HG02610 (cell line): ENCODE measurements at regions not wholly inside any gene's neighbourhood (a gene's known extent, or its start where the extent isn't known, plus 50 kb on each side); places are given as distances from the start of the nearest gene placed in this dataset.
"Not testable (repeated sequence)": the region's sequence is repeated elsewhere in the genome, so short reads cannot be mapped to it uniquely, and the experiment has no call there.

Source experiments
- ATAC-seq: cut with Tn5 transposase; IDR thresholded peaks from one replicate; pipeline ENCODE4 v1.9.1; 2021; ENCODE audit warnings: mild to moderate bottlenecking, moderate library complexity; ENCODE audit not compliant: unreplicated experiment

DNA sequence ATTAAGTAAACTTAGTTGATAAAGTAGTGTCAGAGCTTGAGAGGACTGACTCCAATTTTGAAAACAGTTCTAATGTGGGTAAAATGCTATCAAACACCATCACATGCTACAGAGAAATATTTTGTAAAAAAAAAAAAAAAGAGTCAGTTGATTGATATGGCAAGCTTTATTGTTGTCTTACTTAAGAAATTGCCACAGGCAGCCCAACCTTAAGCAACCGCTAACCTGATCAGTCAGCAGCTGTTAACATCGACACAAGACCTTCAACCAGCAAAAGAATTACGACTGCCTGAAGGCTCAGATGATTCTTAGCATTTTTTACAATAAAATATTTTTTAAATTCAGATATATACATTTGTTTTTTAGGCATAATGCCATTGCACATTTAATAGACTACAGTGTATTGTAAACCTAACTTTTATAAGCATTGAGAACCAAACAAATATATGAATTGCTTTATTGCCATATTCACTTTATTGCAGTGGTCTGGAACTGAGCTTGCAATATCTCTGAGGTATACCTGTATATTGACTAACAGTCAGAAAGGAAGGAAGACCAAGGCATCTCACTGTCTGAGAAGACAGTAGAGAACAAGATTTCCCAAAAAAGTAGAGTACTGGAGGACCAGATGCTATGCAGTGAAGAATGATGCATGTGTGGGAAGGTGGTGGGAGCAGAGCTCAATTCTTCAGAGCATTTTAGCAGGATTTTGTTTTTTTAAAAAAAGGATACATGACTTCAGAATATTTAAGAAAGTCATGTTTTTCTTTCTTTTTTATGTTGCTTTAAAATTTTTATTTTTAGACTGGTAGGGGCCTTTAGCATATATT lies 973.8 kb upstream of the GYPC start:
- no peak for ATAC-seq

DNA sequence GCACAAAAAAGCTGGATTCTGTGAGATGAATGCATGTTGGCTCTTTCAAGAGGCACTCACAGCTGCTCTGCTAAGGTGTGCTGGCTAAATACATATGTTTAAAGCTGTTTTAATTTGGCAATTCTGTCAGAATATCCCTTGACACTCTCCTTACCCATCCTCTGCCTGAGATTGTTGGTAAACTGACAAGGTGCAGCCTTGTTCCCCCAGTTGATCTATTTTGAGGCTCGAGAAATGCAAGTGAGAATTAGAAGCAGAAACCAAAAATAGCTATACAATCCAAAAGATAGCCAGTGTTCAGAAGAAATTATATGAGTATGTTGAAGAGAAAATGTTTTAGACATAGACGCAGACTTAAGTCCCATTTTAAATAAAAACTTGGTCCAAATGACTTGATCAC lies 971.7 kb upstream of the GYPC start:
- no peak for ATAC-seq

DNA sequence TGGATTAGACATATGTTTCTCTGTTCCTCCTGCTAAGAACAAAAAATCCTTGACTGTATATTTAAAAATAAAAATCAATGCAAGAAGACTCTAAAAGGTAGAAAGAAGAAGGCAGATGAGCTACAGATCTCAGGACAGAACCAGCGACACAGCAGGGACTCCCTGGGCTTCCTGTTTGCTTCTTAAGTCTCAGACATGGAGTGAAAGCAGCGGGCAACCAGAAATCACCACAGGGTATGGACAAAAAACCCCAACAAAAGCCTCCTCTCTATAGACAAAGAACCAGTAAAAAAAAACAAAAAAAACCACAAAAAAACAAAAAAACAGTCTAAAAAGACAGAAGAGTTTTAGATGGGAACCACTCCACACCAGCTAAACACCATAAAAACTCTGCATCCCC lies 971.0 kb upstream of the GYPC start:
- no peak for ATAC-seq

DNA sequence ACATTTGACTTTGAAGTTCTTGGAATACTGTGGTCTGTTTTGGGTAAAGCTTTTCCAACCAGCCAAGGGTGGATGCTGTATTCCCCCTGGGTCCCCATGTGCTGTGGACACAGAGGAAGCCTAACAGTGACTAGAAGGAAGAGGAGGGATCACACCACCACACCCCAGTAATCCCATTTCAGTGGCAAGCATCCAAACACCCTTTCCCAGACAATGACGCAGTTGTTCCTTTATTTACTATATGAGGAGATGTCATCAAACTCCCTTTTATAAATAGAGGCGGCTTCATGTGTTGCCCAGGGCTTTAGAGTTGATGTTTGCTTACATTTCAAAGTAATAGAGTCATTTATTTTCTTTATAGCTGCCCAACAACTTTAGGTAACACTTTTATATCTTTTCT lies 959.4 kb upstream of the GYPC start:
- no peak for ATAC-seq

DNA sequence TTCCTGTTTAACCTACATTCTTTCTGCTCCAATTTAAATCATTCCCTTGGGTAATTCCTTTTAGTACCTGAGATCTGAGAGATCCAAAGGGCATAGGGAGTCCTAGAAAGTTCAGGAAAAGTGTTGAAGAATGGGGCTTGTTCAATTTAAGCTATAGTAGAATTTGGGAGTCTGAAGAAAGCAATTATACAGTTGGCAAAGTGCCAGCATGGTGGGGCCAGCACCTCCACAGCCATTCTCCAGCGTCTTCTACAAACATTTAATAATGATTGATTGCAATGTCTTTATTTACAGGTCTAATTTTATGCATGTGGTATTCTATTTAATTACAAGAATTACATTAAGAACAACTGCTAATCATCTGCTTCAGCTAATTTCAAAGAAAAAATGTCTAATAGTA lies 957.7 kb upstream of the GYPC start:
- no peak for ATAC-seq

DNA sequence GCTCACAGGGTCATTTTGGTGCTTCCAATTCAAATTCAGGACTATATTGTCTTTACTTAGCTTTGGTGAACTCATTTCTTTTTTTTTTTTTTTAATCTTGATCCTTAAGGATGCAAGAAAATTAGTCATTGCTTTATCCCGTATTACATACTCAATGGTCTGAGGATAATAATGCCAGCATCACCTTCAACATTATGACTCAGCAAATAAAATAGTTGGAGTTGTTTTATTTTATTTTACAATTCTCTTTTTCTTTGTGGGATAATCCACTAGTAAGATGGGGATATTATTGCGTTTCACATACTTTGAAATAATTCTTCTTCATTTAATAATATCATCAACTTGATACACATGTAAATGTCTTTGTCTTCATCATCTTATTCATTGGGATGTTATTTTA lies 954.9 kb upstream of the GYPC start:
- ATAC-seq, result no peak

DNA sequence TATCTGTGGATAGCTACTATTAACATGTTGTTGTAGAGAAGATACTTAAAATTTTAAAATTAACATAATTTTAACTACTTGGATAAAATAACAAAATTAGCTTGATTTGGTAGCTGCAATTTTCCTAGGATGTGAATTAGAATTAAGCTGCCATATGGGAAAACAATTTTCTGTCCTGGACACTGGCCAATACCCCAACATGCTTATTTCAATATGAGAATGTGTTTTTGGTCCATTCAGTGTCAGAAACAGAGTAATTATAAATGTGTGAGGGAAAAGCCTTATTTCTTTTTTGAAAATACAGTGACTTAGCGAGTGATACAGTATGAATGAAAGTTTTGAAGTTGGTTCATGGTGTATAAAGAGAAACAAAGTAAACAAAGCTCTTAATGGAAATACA lies 948.3 kb upstream of the GYPC start:
- no peak for ATAC-seq

DNA sequence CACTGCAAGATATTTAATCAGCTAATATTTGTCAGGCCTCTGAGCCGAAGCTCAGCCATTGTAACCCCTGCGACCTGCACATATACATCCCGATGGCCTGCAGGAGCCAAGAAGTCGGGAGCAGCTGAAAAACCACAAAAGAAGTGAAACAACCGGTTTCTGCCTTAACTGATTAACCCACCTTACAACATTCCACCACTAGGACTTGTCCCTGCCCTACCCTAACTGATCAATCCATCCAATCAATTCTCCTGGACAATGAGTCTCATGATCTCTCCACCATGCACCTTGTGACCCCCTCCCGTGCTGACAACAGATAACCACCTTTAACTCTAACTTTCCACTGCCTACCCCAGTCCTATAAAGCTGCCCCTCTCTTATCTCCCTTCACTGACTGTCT lies 945.4 kb upstream of the GYPC start:
- no peak for ATAC-seq

DNA sequence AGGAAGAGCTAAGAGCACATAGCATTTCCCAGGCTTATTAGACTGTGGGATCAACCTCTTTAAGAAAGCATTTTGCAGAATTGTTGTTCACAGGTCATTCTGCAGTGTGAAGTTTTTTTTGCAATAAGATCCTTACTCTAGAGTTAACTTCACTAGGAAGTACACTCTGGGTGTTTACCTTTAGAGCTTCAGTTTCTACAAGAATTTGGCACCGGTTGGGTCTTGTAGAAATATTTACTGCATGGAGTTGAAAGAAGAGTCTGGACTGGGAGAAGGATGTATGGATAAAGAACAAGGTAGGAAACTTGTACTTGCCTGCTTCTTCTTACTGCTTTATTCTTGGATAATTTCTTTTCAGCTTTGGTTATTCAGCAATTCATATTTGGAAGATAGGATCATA lies 944.9 kb upstream of the GYPC start:
- no peak for ATAC-seq

DNA sequence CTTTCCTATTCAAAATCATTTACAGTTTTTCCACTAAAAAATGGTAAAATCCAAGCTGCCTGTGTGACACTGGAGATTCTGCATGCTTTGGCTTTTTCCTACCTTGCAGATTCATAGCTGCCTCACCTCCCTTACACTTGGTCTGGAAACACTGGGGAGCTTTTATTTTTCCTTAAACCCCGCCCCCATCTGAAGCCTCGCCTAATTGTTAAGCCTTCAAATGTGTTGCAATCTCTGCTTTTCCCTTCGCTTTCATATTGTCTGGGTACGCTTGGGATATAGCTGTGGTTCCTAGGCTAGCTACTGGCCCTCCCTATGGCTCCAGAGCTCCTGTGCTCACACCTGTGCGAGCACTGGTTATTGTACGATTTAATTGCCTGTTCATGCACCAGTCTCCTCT lies 942.4 kb upstream of the GYPC start:
- ATAC-seq, result no peak

DNA sequence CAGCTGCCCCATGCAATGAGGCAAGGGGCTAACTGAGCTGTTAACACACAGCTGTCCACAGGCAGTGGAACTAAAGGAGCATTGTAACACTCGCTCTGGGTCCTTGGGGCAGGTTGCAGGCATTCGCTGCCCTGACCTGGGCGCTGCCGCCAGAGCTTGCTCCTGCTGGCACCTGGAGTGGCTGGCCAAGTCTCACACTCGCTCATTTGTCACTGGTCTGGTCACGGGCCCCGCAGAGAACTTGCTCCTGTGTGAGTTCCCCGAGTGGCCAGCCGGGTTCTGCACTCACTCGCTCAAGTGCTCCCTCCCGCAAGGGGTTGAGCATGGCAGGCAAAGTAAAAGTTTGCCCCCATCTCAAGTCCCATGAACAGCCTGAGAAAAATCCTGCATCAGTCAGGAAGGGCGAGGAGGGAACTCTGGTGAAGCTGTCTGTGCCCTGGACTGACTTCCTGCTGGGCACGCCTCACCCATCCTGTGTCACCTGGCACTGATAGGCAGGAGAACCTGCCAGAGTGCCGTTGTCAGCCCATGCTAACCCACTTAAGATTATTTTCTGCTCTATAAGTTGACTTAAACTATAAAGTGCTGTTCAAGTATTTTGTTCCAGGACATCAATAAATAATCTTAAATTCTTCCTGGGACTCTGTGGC lies 934.8 kb upstream of the GYPC start:
- no peak for ATAC-seq

DNA sequence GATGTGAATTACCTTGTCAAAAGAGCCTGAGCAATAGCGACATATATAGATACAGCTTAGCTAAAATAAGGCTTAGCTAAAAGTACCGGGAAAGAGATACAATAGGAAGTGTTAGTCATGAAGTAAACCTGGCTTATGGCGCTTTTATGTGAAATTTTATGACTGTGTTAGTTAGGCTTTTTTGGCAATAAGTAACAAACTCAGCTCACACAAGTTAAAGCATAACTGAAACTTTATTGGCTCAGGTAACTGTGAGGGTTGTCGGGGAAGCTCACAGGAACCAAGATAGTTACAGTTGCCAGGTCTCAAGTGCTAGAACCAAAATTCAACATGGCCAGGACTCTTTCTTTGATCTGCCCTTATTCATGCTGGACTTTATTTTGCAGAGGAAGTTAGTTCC lies 925.0 kb upstream of the GYPC start:
- no peak for ATAC-seq

DNA sequence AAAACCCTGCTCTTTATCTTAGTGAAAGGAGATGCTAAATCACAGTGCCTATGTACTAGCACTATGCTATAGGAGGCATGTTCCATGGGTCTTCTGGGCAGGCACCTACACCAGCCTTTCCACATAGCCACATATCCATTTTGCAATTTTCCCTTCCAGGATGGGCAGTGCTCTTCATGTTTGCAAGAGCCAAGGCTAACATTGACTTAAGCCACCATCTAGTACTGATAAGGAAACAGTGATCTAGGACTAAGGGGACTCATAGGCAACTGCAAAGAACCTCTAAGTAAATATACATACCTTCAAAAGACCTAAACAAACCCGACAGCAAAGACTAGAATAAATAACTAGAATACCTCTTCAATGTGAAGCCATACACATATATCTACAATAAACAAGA lies 919.7 kb upstream of the GYPC start:
- ATAC-seq, result no peak

DNA sequence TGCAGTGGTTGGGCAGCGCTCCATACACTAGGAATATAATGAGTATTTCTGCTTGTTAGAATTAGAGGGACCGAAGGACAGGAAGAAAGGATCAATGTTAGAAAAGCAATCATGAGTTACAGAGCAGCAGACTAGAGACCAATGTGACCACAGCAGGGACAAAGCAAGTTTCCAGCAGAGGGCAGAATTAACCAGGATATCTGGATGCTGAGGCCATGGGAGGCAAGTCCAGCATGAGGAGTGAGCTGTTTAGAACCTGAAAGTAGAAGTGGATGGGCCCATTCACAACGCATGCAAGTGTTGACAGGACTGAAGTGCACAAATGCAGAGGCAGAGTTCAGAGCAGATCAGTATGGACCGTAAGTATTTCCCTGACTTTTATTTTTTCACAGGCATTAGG lies 910.4 kb upstream of the GYPC start:
- no peak for ATAC-seq

DNA sequence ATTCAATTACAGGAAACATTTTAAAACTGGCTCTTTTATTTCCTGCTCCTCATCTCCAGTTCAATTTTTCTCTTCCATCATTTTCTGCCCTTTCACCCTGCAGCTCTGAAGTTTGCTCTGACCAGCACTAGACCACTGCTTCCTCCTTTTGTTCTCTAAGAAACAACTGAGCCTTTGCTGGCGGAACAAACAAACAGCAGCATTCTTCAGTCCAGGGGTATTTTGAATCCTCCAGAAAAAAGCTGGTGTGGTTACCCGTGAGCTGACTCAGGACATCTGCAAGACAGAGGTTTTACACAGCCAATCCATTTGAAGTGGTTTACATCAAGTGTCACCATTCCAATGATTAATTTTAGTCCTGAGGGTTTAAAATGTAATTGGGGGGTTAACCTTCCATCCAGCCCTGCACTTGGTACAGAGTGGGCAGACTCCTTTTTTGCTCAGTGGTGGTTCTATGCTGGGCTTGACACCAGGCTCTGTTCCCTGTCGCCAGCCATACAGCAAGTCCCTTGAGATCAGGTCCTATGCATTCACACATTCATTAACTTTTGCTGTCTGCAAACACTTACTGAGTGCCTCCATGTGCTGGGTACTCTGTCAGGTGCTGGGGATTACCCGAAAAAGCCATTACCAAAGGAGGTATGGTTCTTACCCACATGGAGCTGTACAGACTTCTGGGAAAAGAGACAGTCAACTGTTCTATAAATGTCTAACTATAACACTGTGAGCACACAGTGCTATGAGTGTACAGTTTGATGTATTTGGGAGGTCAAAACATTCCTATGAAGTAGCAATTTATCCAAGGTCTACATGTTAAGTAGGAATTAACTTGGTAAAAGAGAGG lies 909.4 kb upstream of the GYPC start:
- no peak for ATAC-seq

DNA sequence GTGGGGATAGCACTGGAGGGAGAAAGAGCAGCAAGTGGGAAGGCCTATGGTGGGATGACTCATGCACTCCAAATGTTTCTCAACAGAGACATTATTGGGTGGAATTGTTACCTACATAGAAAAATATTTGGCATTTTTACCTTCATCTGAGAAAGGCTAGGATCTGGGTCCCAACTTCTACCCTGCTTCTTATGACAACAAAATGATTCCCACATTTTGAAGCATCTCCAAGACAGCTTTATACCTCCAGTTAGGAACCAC lies 908.9 kb upstream of the GYPC start:
- no peak for ATAC-seq

DNA sequence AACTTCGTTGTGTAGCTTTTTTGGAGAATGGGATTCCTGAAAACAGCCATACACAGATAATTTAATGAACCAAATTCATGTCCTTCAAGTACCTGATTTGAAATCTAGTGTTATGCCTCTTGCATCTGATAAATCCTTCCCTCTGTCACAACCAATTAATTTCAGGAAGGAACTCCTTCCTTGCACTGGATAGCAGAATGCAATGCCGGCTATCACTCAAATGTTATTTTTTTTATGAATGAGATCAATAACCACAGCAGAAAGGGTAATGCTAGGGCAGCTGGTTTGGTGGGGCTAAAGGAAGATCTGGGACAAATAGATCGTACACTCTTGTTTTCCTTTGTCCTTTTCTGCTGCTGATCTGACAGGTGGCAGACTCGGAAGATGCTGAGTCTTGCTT lies 899.5 kb upstream of the GYPC start:
- ATAC-seq, result no peak

DNA sequence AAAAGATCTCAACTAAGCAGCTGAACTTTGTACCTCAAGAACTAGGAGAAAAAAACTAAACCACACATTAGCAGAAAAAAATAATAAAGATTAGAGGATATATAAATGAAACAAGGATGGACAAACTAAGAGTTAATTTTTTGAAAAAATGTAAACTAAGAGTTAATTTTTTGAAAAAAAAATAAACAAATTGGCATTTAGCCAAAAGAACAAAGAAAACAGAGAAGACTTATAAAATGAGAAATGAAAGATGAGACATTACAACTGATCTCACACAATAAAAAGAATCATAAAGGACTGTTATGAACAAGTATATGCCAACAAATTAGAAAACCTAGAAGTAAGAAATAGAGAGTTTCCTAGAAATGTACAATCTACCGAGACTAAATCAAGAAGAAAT lies 859.2 kb upstream of the GYPC start:
- no peak for ATAC-seq

DNA sequence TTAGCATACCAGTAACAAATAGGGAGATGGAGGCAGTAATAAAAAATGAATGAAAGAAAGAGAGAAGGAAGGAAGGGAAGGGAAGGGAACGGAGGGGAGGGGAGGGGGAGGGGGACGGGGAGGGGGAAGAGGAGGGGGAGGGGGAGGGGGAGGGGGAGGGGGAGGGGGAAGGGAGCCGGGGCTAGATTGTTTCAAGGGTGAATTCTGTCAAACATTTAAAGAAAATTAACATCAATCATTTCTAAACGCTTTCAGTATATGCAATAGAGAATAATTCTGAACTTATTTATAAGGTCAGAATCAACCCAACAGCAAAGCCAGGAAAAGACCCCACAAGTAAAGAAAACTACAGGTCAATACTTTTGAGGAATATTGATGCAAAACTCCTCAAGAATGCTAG lies 858.8 kb upstream of the GYPC start:
- no peak for ATAC-seq

DNA sequence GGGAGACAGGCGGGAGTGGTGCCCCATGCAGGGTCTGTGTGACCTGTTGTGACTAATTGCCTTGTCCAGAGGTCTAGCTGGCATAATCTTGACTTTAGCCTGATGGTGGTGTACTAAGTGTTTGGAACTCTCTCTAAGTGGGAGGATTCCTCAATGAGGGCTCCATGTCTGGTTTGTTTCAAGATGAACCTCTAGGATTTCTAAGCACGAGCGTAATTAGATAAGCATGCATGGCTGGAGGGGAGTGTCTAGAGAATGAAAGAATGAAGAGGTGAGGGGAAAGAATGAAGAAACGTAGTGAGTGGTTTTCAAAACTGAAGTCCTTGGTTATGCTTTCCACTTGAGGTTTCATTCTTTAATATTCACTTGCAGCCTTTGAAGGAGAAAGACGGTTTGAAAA lies 833.2 kb upstream of the GYPC start:
- ATAC-seq, result no peak

DNA sequence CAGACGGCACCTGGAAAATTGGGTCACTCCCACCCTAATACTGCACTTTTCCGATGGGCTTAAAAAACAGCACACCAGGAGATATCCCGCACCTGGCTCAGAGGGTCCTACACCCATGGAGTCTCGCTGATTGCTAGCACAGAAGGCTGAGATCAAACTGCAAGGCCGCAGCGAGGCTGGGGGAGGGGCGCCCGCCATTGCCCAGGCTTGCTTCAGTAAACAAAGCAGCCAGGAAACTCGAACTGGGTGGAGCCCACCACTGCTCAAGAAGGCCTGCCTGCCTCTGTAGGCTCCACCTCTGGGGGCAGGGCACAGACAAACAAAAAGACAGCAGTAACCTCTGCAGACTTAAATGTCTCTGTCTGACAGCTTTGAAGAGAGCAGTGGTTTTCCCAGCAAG lies 830.2 kb upstream of the GYPC start:
- ATAC-seq, result not testable (repeated sequence)

DNA sequence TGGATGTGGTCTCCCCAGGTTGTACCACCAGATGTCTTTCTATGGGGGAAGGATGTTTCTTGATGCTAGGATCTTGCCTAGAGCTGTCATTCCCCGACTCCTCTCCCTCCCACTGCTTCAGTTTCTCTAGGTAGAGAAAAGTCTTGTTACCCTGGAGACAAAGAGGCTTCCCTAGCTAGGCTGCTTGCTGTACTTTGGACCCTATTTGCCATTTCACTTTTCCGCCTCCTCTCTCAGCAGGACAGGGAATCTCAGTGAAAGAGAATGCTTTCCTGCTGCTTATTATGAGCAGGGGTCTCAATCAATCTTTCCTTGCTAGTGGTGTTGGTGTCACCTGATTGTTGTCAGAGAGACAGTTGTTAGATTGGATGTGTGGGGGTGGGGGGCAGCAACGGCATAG lies 818.8 kb upstream of the GYPC start:
- no peak for ATAC-seq
